ENCODE measurements at regions not wholly inside any gene's neighbourhood (a gene's known extent, or its start where the extent isn't known, plus 50 kb on each side); places are given as distances from the start of the nearest gene placed in this dataset.

DNA sequence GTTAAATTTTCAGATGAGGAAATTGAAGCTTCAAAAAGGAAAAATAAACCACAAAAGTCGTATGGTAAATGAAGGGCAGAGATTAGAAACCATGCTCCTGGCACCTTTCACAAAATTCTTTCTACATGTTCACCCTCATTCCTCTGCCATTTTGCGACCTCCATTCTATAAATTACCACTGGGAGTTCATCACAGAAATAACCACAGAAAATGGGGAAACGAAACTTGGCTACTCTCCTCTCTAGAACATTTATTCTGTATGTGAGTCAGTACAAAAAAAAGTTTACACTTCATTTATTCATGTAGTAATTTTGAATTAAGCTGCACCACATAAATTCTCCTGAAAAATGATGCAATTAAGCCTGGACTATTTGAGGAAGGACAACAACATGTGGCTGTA lies 320.9 kb upstream of the C1orf87 start:
- Histone ChIP-seq H3K4me1 (no peaks in the 10 kb centered on the region), H3K9me3 (no peaks in the 10 kb centered on the region), H3K27ac (no peak overlapping the region), H3K4me3 (no peak overlapping the region), H3K27me3 (no peaks in the 10 kb centered on the region), H3K36me3 (no peaks in the 10 kb centered on the region)
- WGBS, 2 donors = 67 to 70% methylated on average over 3 of the region's 3 CpGs
- no peak for TF ChIP-seq POLR2A (IDR thresholded peaks at IDR 0.05)
- TF ChIP-seq EP300 (IDR thresholded peaks at IDR 0.05) = no peak
- TF ChIP-seq, protein P1, sequence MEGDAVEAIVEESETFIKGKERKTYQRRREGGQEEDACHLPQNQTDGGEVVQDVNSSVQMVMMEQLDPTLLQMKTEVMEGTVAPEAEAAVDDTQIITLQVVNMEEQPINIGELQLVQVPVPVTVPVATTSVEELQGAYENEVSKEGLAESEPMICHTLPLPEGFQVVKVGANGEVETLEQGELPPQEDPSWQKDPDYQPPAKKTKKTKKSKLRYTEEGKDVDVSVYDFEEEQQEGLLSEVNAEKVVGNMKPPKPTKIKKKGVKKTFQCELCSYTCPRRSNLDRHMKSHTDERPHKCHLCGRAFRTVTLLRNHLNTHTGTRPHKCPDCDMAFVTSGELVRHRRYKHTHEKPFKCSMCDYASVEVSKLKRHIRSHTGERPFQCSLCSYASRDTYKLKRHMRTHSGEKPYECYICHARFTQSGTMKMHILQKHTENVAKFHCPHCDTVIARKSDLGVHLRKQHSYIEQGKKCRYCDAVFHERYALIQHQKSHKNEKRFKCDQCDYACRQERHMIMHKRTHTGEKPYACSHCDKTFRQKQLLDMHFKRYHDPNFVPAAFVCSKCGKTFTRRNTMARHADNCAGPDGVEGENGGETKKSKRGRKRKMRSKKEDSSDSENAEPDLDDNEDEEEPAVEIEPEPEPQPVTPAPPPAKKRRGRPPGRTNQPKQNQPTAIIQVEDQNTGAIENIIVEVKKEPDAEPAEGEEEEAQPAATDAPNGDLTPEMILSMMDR (IDR thresholded peaks at IDR 0.05) = no peak
- no peak for DNase-seq (ENCODE audit: low spot score in 2 of 2)

DNA sequence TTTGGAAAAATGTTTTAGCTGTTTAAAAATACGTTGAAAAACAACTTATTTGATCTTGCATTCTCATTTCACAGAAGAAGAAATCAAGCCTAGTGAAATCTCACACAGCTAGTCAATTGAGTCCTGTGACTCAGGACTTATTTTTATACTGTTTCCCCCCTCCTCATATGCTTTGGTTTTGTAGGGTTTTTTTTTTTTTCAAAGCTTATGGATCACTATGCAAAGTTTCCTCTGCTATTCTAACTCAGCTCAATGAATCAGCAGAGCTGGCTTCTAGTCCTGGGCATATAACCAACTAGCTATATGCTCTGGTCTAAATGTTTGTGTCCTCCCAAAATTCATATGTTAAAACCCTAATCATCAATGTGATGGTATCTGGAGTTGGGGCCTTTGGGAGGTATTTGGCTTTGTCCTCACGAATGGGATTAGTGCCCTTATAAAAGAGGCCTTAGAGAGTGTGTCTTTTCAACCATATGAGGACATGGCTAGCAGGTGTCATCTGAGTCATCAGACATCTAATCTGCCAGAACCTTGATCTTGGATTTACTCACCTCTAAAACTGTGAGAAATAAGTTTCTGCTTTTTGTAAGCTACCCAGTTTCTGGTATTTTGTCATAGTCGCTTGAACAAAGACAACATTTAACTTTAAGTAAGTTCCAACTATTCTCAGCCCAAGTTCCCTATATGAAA lies 317.2 kb upstream of the C1orf87 start:
- Histone ChIP-seq H3K36me3 (no peaks in the 10 kb centered on the region), H3K9me3 (no peaks in the 10 kb centered on the region), H3K4me3 (no peak overlapping the region), H3K27ac (no peak overlapping the region), H3K4me1 (peaks cover 0 to 6% (median 0%) of the 10 kb centered on the region in 4 donors), H3K27me3 (no peaks in the 10 kb centered on the region)
- 82 to 84% methylated on average over 3 of the region's 3 CpGs for WGBS, 2 donors
- no peak for TF ChIP-seq POLR2A (IDR thresholded peaks at IDR 0.05)
- TF ChIP-seq, protein P1 (IDR thresholded peaks at IDR 0.05) = no peak
- no peak for TF ChIP-seq EP300 (IDR thresholded peaks at IDR 0.05)
- DNase-seq (ENCODE audit: low spot score in 2 of 2) = no peak

DNA sequence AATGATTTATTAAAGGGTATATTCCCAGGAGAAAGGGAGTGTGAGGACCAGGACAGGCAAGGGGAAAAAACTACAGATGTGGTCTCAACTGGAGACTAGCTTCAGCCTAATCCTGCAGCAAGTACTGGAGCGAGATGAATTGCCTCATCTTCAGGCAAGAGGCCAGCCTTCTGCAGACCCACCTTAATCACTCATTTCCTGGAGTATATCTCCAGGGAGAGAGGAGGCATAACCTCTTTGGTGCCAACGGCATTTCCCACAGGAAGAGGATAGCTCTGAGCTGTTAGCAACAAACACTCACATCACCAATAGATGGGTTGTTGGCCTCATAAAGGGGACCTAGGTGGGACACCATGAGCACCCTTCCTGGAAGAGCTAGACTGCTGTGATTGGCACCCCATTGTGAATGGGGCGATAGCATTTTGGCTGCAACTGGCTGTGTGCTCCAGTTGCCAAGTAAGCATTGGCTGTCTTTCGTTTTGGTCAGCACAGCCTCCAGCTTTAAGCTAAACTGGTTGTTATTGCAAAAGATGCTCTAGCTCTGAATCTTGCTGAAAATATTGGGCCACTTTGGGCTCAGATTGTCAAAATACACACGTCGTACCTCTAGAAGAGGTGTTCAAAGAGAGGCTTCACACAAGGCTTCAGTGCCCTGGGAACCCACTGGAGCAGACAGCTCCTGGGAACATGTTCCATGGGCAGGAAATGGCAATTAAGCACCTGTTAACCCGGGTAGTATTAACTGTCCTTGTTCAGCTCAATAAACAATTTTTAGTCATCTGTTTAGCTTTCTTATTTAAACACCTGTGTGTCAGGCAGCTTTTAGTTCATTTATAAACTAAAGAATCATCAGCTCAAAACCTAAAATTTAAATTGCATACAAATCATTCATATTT lies 314.8 kb upstream of the C1orf87 start:
- TF ChIP-seq EP300 (IDR thresholded peaks at IDR 0.05) = no peak
- no peak for TF ChIP-seq POLR2A (IDR thresholded peaks at IDR 0.05)
- TF ChIP-seq, protein P1 (IDR thresholded peaks at IDR 0.05) = no peak
- WGBS, 2 donors = 73 to 77% methylated on average over 7 of the region's 7 CpGs
- DNase-seq (ENCODE audit: low spot score in 2 of 2) = peak in 1 of 2 donors; percentile 9
- H3K9me3 ChIP-seq = no peaks in the 10 kb centered on the region
- no peak overlapping the region for H3K27ac ChIP-seq
- H3K27me3 ChIP-seq = no peaks in the 10 kb centered on the region
- H3K4me3 ChIP-seq = no peak overlapping the region
- no peaks in the 10 kb centered on the region for H3K36me3 ChIP-seq
- peaks cover 0 to 6% (median 0%) of the 10 kb centered on the region in 4 donors for H3K4me1 ChIP-seq

DNA sequence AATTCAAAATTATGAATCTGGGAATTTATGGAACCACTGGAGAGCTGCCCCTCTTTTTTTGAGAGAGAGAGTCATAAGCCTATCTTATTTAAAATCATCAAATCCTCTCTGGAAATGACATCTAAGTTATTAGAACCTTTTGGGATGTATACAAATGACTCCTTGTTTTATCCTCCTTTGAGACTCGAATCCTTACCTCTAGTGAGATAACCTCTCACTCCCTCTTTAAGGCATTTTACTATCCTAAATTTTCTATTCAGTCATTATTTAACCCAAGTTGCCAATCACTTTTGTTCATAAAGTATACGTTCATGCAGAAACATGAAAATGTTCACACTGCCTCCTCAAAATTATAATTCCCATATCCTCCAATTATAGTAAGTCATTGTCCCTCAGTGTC lies 313.6 kb upstream of the C1orf87 start:
- 90% methylated on average over 2 of the region's 2 CpGs for WGBS, 2 donors
- no peak for TF ChIP-seq POLR2A (IDR thresholded peaks at IDR 0.05)
- TF ChIP-seq, protein P1 (IDR thresholded peaks at IDR 0.05) = no peak

DNA sequence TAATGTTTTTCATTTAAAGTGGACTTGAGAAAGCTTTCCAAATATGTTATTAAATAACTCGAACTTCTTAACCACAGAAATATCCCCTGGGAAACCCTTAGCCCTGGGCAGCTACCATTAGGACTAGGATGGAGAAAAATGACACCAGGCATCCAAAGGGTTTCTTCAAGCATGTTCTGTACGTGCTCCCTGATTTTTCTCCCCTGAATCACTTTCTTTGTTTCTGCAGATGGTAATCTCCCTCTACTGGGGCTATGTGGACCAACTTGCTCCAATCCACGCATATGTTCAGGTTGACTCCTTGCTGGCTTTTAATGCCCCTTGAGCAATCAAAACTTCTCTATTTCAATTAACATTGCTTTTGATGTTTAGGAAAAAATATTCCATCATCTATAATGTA lies 312.7 kb upstream of the C1orf87 start:
- Histone ChIP-seq H3K27ac (no peak overlapping the region), H3K36me3 (no peaks in the 10 kb centered on the region), H3K9me3 (no peaks in the 10 kb centered on the region), H3K4me1 (peaks cover 0 to 6% (median 0%) of the 10 kb centered on the region in 4 donors), H3K27me3 (no peaks in the 10 kb centered on the region), H3K4me3 (no peak overlapping the region)
- WGBS, 2 donors = 27 to 36% methylated on average over 3 of the region's 3 CpGs
- DNase-seq (ENCODE audit: low spot score in 2 of 2) = no peak
- no peak for TF ChIP-seq EP300 (IDR thresholded peaks at IDR 0.05)
- TF ChIP-seq POLR2A (IDR thresholded peaks at IDR 0.05) = no peak
- TF ChIP-seq, protein P1 (IDR thresholded peaks at IDR 0.05) = no peak

More for the DNA sequence above, 313.6 kb upstream of the C1orf87 start:
- no peaks in the 10 kb centered on the region for H3K27me3 ChIP-seq
- peaks cover 0 to 6% (median 0%) of the 10 kb centered on the region in 4 donors for H3K4me1 ChIP-seq
- no peaks in the 10 kb centered on the region for H3K36me3 ChIP-seq
- no peak for DNase-seq (ENCODE audit: low spot score in 2 of 2)
- no peaks in the 10 kb centered on the region for H3K9me3 ChIP-seq
- no peak overlapping the region for H3K4me3 ChIP-seq
- no peak overlapping the region for H3K27ac ChIP-seq

All from tibial nerve (tissue), 4 donors.